Stomach (tissue), 8 donors: ENCODE measurements at regions not wholly inside any gene's neighbourhood (a gene's known extent, or its start where the extent isn't known, plus 50 kb on each side); places are given as distances from the start of the nearest gene placed in this dataset.
"Not testable (repeated sequence)": the region's sequence is repeated elsewhere in the genome, so short reads cannot be mapped to it uniquely, and the experiment has no call there.

ENCODE experiments used
- DNase-seq, 2 donors: peaks; one replicate each; pipeline versions ENCODE4 v3.0.0 to v3.0.0-alpha.2; 2013 to 2019
- H3K27ac ChIP-seq, 5 donors: fragments of 200-600 bp in 4 of 5; sonication (generic) in 4 of 5; one replicate each; pipeline ENCODE4 v1.5.1; 2013 to 2019; ENCODE audit warnings: mild to moderate bottlenecking in 1 of 5, moderate library complexity in 1 of 5
- H3K27me3 ChIP-seq, 3 donors: fragments of 200-600 bp; sonication (generic); one replicate each; pipeline ENCODE4 v1.5.1; 2017 to 2019; ENCODE audit warnings: mixed run types in 1 of 3
- H3K36me3 ChIP-seq, 4 donors: fragments of 200-600 bp; sonication (generic); 1 replicate in 3 of 4; 2 replicates in 1 of 4; pipeline ENCODE4 v1.5.1; 2016 to 2019
- H3K4me1 ChIP-seq, 4 donors: fragments of 200-600 bp; sonication (generic); one replicate each; pipeline ENCODE4 v1.5.1; 2016 to 2019
- H3K4me3 ChIP-seq, 4 donors: fragments of 200-600 bp; sonication (generic) in 3 of 4; one replicate each; pipeline ENCODE4 v1.5.1; 2016 to 2019; ENCODE audit warnings: mild to moderate bottlenecking in 1 of 4
- H3K9me3 ChIP-seq, 4 donors: fragments of 200-600 bp; sonication (generic); one replicate each; pipeline ENCODE4 v1.5.1; 2016 to 2019
- EP300 ChIP-seq: sonication (generic); formaldehyde crosslinking; IDR thresholded peaks from one replicate; pipeline ENCODE4 v1.6.1; 2017; ENCODE audit warnings: antibody characterized with exemption
- POLR2A ChIP-seq, 4 donors: fragments of 450-650 bp; IDR thresholded peaks; one replicate each; pipeline ENCODE4 v1.6.1; 2016; ENCODE audit warnings: antibody characterized with exemption in 4 of 4, control low read depth in 2 of 4, mild to moderate bottlenecking in 1 of 4, moderate library complexity in 1 of 4
- POLR2AphosphoS5 ChIP-seq, 3 donors: sonication (generic); formaldehyde crosslinking; IDR thresholded peaks; one replicate each; pipeline ENCODE4 v1.6.1; 2016; ENCODE audit warnings: antibody characterized with exemption in 3 of 3
- WGBS, 5 donors: extraction: QIAGEN DNeasy Blood & Tissue Kit in 3 of 5; methylation state at CpG; one replicate each; pipeline versions ENCODE4 v1.1.5 to v1.1.7; 2013 to 2018; 5-methylcytosine and 5-hydroxymethylcytosine counted together
- intact Hi-C: fragments of 100-400 bp; cut with DNase I; formaldehyde crosslinking; loops from one replicate; pipeline ENCODE4 v1.15.1; 2023; ENCODE audit warnings: low total_unique reads
- TF ChIP-seq, protein P1 (sequence below), 7 experiments: fragments of 450-650 bp in 4 of 7; fragments of 200-600 bp in 3 of 7; sonication (generic) in 3 of 7; IDR thresholded peaks; one replicate each; pipeline ENCODE4 v1.5.1; 2016 to 2019; ENCODE audit warnings: antibody characterized with exemption in 7 of 7, control low read depth in 2 of 7, mild to moderate bottlenecking in 1 of 7
- donor health status: healthy with polysubstance abuse.
- donor health status: Bipolar disorder and iron deficiency.
- donor health status: healthy.

DNA sequence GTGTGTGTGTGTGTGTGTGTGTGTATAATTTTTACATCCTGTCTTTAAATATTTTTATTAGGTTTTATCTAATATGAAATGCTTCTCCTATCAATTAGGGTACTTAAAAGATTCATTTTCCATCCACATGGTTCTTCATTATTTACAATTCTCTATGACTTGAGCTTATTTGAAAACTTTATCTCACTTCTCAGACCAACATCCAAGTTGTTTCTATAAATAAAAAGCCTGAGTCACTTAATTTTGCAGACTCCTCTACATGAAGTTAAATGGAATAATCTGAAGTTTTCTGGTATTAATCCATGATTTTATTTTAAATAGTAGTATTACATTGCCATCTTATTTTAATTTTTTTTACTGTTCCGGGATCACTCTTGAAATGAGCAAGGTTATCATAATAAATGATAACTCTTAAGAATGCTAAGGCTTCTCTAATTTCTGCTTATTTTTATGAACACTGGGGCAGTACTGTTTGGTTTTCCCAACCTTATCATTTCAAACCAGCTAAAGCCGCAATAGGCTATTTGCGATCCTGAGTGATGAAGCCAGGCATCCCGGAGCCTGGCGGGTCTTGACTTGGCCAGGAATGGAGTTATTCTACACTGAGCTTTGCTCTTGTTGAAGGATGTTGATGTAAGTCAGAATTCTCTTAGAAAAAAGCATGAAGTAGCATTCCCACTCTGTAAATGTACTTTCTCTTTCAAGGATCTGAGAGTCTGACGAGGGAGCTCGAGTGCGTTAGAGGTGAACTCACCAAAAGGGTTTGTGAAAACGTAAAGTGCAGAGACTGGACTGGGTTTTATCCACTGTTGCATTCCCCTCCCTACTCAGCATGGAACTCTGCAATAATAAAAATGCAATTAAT lies 220.2 kb upstream of the LRTM1 start:
- H3K4me1 ChIP-seq: no peaks in the 10 kb centered on the region
- no peak overlapping the region for H3K27ac ChIP-seq
- no peak for TF ChIP-seq POLR2AphosphoS5 (IDR thresholded peaks at IDR 0.05)
- no peaks in the 10 kb centered on the region for H3K36me3 ChIP-seq
- no peaks in the 10 kb centered on the region for H3K9me3 ChIP-seq
- intact Hi-C loops: no loop called here
- 38 to 59% (median 41%) methylated on average over 9 of the region's 9 CpGs for WGBS, 5 donors
- H3K4me3 ChIP-seq: no peak overlapping the region
- DNase-seq: no peak
- no peaks in the 10 kb centered on the region for H3K27me3 ChIP-seq

- Histone ChIP-seq H3K36me3 (no peaks in the 10 kb centered on the region), H3K27me3 (no peaks in the 10 kb centered on the region), H3K9me3 (no peaks in the 10 kb centered on the region), H3K4me1 (no peaks in the 10 kb centered on the region), H3K27ac (no peak overlapping the region), H3K4me3 (no peak overlapping the region)
- intact Hi-C loops: no loop called here
- TF ChIP-seq POLR2A (IDR thresholded peaks at IDR 0.05) (no peak), EP300 (no peak), POLR2AphosphoS5 (IDR thresholded peaks at IDR 0.05) (no peak)
- TF ChIP-seq, protein P1, sequence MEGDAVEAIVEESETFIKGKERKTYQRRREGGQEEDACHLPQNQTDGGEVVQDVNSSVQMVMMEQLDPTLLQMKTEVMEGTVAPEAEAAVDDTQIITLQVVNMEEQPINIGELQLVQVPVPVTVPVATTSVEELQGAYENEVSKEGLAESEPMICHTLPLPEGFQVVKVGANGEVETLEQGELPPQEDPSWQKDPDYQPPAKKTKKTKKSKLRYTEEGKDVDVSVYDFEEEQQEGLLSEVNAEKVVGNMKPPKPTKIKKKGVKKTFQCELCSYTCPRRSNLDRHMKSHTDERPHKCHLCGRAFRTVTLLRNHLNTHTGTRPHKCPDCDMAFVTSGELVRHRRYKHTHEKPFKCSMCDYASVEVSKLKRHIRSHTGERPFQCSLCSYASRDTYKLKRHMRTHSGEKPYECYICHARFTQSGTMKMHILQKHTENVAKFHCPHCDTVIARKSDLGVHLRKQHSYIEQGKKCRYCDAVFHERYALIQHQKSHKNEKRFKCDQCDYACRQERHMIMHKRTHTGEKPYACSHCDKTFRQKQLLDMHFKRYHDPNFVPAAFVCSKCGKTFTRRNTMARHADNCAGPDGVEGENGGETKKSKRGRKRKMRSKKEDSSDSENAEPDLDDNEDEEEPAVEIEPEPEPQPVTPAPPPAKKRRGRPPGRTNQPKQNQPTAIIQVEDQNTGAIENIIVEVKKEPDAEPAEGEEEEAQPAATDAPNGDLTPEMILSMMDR (IDR thresholded peaks at IDR 0.05): no peak
- 66 to 80% (median 72%) methylated on average over 3 of the region's 3 CpGs for WGBS, 5 donors
- no peak for DNase-seq
Measured at GRCh38 chr3:55147406-55147805, 219.5 kb upstream of the LRTM1 start.

DNA sequence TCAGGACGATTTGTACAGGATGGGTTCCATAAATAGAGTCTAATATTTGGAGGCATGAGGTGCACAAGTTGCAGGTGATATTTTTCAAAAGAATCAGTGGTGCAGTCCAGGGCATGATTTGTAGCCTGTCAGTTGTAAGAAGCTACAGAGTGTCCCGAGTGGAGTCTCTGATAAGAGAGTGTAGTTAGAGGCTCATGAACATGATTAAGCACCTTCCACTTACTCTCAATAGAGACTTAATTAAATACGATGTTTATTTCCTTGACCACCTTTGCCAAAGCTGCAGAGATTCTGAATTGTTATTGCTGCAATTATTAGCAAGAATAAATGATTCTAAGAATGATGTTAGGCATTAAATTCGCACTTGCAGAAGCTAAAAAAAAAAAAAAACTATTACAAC lies 218.4 kb upstream of the LRTM1 start:
- intact Hi-C loops: no loop called here
- no peaks in the 10 kb centered on the region for H3K9me3 ChIP-seq
- no peak overlapping the region for H3K27ac ChIP-seq
- no peaks in the 10 kb centered on the region for H3K27me3 ChIP-seq
- no peaks in the 10 kb centered on the region for H3K36me3 ChIP-seq
- no peak overlapping the region for H3K4me3 ChIP-seq
- TF ChIP-seq EP300: no peak
- no peak for TF ChIP-seq POLR2A (IDR thresholded peaks at IDR 0.05)
- TF ChIP-seq POLR2AphosphoS5 (IDR thresholded peaks at IDR 0.05): no peak
- TF ChIP-seq, protein P1 (IDR thresholded peaks at IDR 0.05): no peak
- no peaks in the 10 kb centered on the region for H3K4me1 ChIP-seq
- no peak for DNase-seq
- WGBS, 5 donors: 51 to 67% (median 63%) methylated on average over 4 of the region's 4 CpGs

DNA sequence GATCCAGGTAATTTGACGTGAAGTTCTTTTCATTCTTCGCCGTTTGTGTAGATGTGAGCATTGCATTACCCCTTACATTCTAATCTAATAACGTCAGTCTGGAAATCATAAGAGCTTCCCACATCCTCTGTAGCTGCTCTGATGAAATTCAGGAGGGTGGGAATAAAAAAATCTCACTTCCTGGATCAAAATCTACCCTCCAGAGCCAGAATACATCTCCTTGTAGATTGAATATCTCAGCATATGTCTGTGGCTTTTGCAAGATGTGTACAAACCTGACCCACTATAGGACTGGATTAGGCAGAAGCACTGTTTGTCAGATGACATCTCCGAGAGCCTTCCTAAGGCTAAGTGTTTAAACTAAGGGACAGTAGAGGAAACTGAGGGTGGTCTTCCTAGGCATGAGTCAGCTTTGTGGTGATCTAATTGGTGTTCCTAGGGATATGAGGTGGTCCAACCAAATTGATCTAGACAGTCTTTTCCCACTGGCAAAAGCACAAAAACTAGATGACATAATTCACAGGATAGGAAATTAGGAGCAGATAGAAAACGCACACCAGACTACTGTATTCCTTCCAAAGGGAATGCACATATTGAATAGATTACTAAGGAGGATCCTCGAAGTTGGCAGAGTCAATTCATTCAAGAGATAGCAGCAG lies 216.3 kb upstream of the LRTM1 start:
- H3K4me1 ChIP-seq: no peaks in the 10 kb centered on the region
- TF ChIP-seq POLR2AphosphoS5 (IDR thresholded peaks at IDR 0.05) (no peak), POLR2A (IDR thresholded peaks at IDR 0.05) (no peak), EP300 (no peak)
- TF ChIP-seq, protein P1 (IDR thresholded peaks at IDR 0.05): no peak
- H3K9me3 ChIP-seq: no peaks in the 10 kb centered on the region
- no peak for DNase-seq
- H3K4me3 ChIP-seq: no peak overlapping the region
- no peaks in the 10 kb centered on the region for H3K27me3 ChIP-seq
- WGBS, 5 donors: 67 to 84% (median 76%) methylated on average over 7 of the region's 7 CpGs
- no peaks in the 10 kb centered on the region for H3K36me3 ChIP-seq
- intact Hi-C loops: no loop called here
- no peak overlapping the region for H3K27ac ChIP-seq

DNA sequence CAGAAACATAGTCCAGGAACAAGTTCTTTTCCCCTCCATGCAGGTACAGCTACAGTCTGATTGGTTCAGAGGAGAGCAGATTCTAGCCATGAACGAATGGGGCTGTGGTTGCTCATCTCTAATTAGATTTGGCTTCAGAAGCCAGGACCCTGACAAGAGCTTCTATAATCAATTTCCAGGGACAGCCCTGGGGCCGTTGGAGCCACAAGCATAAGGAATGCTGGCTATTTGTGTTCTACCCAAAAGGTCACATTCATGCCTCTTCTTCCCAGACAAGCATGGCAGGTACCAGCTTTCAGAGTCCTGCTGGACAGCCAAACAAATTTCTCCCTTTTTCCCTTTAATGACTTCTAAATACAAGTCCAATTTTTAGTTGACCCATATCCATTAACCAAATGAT lies 215.5 kb upstream of the LRTM1 start:
- Histone ChIP-seq H3K4me1 (no peaks in the 10 kb centered on the region), H3K27ac (no peak overlapping the region), H3K27me3 (no peaks in the 10 kb centered on the region), H3K9me3 (no peaks in the 10 kb centered on the region), H3K36me3 (no peaks in the 10 kb centered on the region), H3K4me3 (no peak overlapping the region)
- intact Hi-C loops: no loop called here
- DNase-seq: no peak
- 43 to 58% (median 49%) methylated on average over 2 of the region's 2 CpGs for WGBS, 5 donors
- TF ChIP-seq POLR2A (IDR thresholded peaks at IDR 0.05) (no peak), POLR2AphosphoS5 (IDR thresholded peaks at IDR 0.05) (no peak), EP300 (no peak)
- TF ChIP-seq, protein P1 (IDR thresholded peaks at IDR 0.05): no peak

DNA sequence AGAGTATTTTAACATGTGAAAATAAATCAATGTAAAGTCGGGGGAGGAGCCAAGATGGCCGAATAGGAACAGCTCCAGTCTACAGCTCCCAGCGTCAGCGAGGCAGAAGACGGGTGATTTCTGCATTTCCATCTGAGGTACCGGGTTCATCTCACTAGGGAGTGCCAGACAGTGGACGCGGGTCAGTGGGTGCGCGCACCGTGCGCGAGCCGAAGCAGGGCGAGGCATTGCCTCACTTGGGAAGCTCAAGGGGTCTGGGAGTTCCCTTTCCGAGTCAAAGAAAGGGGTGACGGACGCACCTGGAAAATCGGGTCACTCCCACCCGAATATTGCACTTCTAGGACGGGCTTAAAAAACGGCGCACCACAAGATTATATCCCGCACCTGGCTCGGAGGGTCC lies 208.4 kb upstream of the LRTM1 start:
- DNase-seq, H3K9me3 ChIP-seq, intact Hi-C loops, H3K27ac ChIP-seq, H3K4me3 ChIP-seq, H3K4me1 ChIP-seq, H3K36me3 ChIP-seq, H3K27me3 ChIP-seq: not testable (repeated sequence)
- 91 to 96% (median 94%) methylated on average over 23 to 25 of the region's 25 CpGs for WGBS, 5 donors
